ENCODE measurements at regions not wholly inside any gene's neighbourhood (a gene's known extent, or its start where the extent isn't known, plus 50 kb on each side); places are given as distances from the start of the nearest gene placed in this dataset.
A peak's percentile ranks its signal among the peaks of the same experiment; 100 is the strongest.

GRCh38 chr4:110970642-110971041, 347.8 kb upstream of the PITX2 start:
- POLR2A ChIA-PET, result no interaction called here
- peak; percentile 47 for TF ChIP-seq CTCF (IDR thresholded peaks at IDR 0.05; ENCODE audit: control extremely low read depth, extremely low read depth, low read depth, missing control alignments)
- peak; percentile 20 for DNase-seq (ENCODE audit: extremely low spot score)
- CTCF ChIA-PET, result interaction anchor here (0.8 to 1.3 kb wide), 3 partner anchors 9 to 110 kb away, joined by 3 read pairs; no protein-coding TSS in a partner anchor

GRCh38 chr4:110975338-110975737, 352.5 kb upstream of the PITX2 start:
- POLR2A ChIA-PET, result no interaction called here
- TF ChIP-seq CTCF (IDR thresholded peaks at IDR 0.05; ENCODE audit: control extremely low read depth, extremely low read depth, low read depth, missing control alignments), result no peak
- CTCF ChIA-PET, result no interaction called here
- DNase-seq (ENCODE audit: extremely low spot score), result no peak

GRCh38 chr4:110977554-110977953, 354.7 kb upstream of the PITX2 start:
- ChIA-PET CTCF (interaction anchor here (0.9 kb wide), 1 partner anchor 77 kb away, joined by 3 read pairs; no protein-coding TSS in a partner anchor), POLR2A (no interaction called here)
- no peak for TF ChIP-seq CTCF (IDR thresholded peaks at IDR 0.05; ENCODE audit: control extremely low read depth, extremely low read depth, low read depth, missing control alignments)
- DNase-seq (ENCODE audit: extremely low spot score), result no peak

GRCh38 chr4:110978761-110979160, 355.9 kb upstream of the PITX2 start:
- POLR2A ChIA-PET, result interaction anchor here (0.6 kb wide), 1 partner anchor 345 kb away, joined by 3 read pairs; no protein-coding TSS in a partner anchor
- DNase-seq (ENCODE audit: extremely low spot score), result no peak
- TF ChIP-seq CTCF (IDR thresholded peaks at IDR 0.05; ENCODE audit: control extremely low read depth, extremely low read depth, low read depth, missing control alignments), result no peak
- CTCF ChIA-PET, result interaction anchor here (1.1 kb wide), 1 partner anchor 8 kb away, joined by 3 read pairs; no protein-coding TSS in a partner anchor

- ChIA-PET CTCF (interaction anchor here (1.1 kb wide), 2 partner anchors 9 to 10 kb away, joined by 3 to 4 read pairs; no protein-coding TSS in a partner anchor), POLR2A (no interaction called here)
Observed at GRCh38 chr4:110982486-110982885, 359.6 kb upstream of the PITX2 start.

GRCh38 chr4:110988722-110989121, 365.8 kb upstream of the PITX2 start:
- ChIA-PET CTCF (interaction anchor here (1.0 to 1.3 kb wide), 2 partner anchors 9 to 18 kb away, joined by 3 to 4 read pairs; no protein-coding TSS in a partner anchor), POLR2A (no interaction called here)
- no peak for TF ChIP-seq CTCF (IDR thresholded peaks at IDR 0.05; ENCODE audit: control extremely low read depth, extremely low read depth, low read depth, missing control alignments)
- no peak for DNase-seq (ENCODE audit: extremely low spot score)

More at GRCh38 chr4:110982486-110982885, 359.6 kb upstream of the PITX2 start:
- no peak for TF ChIP-seq CTCF (IDR thresholded peaks at IDR 0.05; ENCODE audit: control extremely low read depth, extremely low read depth, low read depth, missing control alignments)
- DNase-seq (ENCODE audit: extremely low spot score), result no peak
